Astrocyte (in vitro differentiated cells and primary cell): ENCODE measurements at regions not wholly inside any gene's neighbourhood (a gene's known extent, or its start where the extent isn't known, plus 50 kb on each side); places are given as distances from the start of the nearest gene placed in this dataset.
A peak's percentile ranks its signal among the peaks of the same experiment; 100 is the strongest.

ENCODE experiments used
- DNase-seq: peaks from one replicate; pipeline ENCODE4 v3.0.0-alpha.2; 2010; ENCODE audit warnings: low read depth
- FAIRE-seq: peaks from 2 replicates; lab custom pipeline; 2011; peaks lifted over from hg19 to GRCh38; lab: Jason Lieb, UNC
- H2AFZ ChIP-seq: 2 replicates; pipeline ENCODE4 v1.6.0; 2012; ENCODE audit warnings: low read depth, low read length, inconsistent platforms
- H3K27ac ChIP-seq: 2 replicates; pipeline ENCODE4 v1.5.1; 2011; ENCODE audit warnings: low read depth, low read length, inconsistent platforms
- H3K27me3 ChIP-seq: 2 replicates; pipeline ENCODE4 v1.6.0; 2011; ENCODE audit warnings: low read length, inconsistent platforms; ENCODE audit not compliant: insufficient read depth
- H3K36me3 ChIP-seq: 2 replicates; pipeline ENCODE4 v1.5.1; 2011; ENCODE audit warnings: low read length, inconsistent platforms; ENCODE audit not compliant: insufficient read depth
- H3K4me1 ChIP-seq: 2 replicates; pipeline ENCODE4 v1.5.1; 2011; ENCODE audit warnings: low read length, inconsistent platforms; ENCODE audit not compliant: insufficient read depth
- H3K4me2 ChIP-seq: 2 replicates; pipeline ENCODE4 v1.6.0; 2012; ENCODE audit warnings: low read length, inconsistent platforms
- H3K4me3 ChIP-seq: 2 replicates; pipeline ENCODE4 v1.5.1; 2011; ENCODE audit warnings: low read depth, mild to moderate bottlenecking, low read length, inconsistent platforms; ENCODE audit not compliant: insufficient read depth
- H3K79me2 ChIP-seq: 2 replicates; pipeline ENCODE4 v1.6.0; 2012; ENCODE audit warnings: mild to moderate bottlenecking, low read length, inconsistent platforms; ENCODE audit not compliant: insufficient read depth
- H3K9ac ChIP-seq: 2 replicates; pipeline ENCODE4 v1.6.0; 2012; ENCODE audit warnings: mild to moderate bottlenecking, low read length, inconsistent platforms
- H3K9me3 ChIP-seq: 2 replicates; pipeline ENCODE4 v1.5.1; 2012; ENCODE audit warnings: low read depth, mild to moderate bottlenecking, low read length, inconsistent platforms; ENCODE audit not compliant: insufficient read depth
- H4K20me1 ChIP-seq: 2 replicates; pipeline ENCODE4 v1.6.0; 2012; ENCODE audit warnings: low read length, inconsistent platforms; ENCODE audit not compliant: insufficient read depth
- H3K27ac Mint-ChIP-seq: one replicate; pipeline ENCODE4 v1.8.0; 2021; ENCODE audit warnings: mild to moderate bottlenecking, mixed read lengths; ENCODE audit not compliant: unreplicated experiment
- H3K27me3 Mint-ChIP-seq: one replicate; pipeline ENCODE4 v1.8.0; 2021; ENCODE audit warnings: low read depth, mixed read lengths; ENCODE audit not compliant: unreplicated experiment
- H3K36me3 Mint-ChIP-seq: one replicate; pipeline ENCODE4 v1.8.0; 2021; ENCODE audit warnings: low read depth, mixed read lengths; ENCODE audit not compliant: unreplicated experiment
- H3K4me1 Mint-ChIP-seq: one replicate; pipeline ENCODE4 v1.8.0; 2021; ENCODE audit warnings: low read depth, mixed read lengths; ENCODE audit not compliant: unreplicated experiment
- H3K4me3 Mint-ChIP-seq: one replicate; pipeline ENCODE4 v1.8.0; 2021; ENCODE audit warnings: mild to moderate bottlenecking, moderate library complexity, mixed read lengths; ENCODE audit not compliant: unreplicated experiment
- H3K9me3 Mint-ChIP-seq: one replicate; pipeline ENCODE4 v1.8.0; 2021; ENCODE audit warnings: mild to moderate bottlenecking, mixed read lengths; ENCODE audit not compliant: unreplicated experiment
- EZH2 ChIP-seq: IDR thresholded peaks from 2 replicates; pipeline ENCODE4 v1.6.1; 2012; ENCODE audit warnings: mild to moderate bottlenecking, low read length, inconsistent platforms; ENCODE audit not compliant: insufficient read depth
- TF ChIP-seq, protein P1 (sequence below): IDR thresholded peaks from 2 replicates; pipeline ENCODE4 v1.5.1; 2011; ENCODE audit warnings: low read depth, mild to moderate bottlenecking, inconsistent platforms, low read length, moderate library complexity; ENCODE audit not compliant: insufficient read depth

DNA sequence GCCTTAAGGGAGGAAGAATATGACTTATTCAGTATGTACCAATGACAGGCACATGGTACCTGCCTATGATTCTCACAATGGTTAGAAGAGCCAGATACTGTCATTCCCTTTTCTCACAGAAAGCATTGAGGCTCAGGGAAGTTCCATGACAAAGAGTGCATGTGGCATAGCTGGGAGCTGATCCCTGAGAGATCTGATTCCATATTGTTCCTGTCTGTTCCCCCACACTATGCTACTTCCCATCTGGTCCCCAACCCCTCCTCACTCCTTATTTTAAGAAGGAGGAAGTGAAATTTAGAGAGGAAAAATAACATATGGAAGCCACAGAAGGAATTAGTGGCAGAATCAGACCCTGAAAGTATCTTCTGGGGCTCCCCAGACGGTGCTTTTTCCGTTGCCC lies 500.0 kb downstream of the PLPP3 start:
- Histone ChIP-seq H3K4me1 (no peaks in the 10 kb centered on the region), H3K79me2 (no peaks in the 10 kb centered on the region), H3K9ac (no peak overlapping the region), H3K27me3 (no peaks in the 10 kb centered on the region), H3K36me3 (no peaks in the 10 kb centered on the region), H4K20me1 (no peaks in the 10 kb centered on the region), H3K27ac (no peak overlapping the region), H2AFZ (no peak overlapping the region), H3K9me3 (no peaks in the 10 kb centered on the region), H3K4me3 (no peak overlapping the region), H3K4me2 (no peak overlapping the region)
- no peak for DNase-seq
- FAIRE-seq, result no peak
- no peak overlapping the region for H3K27ac Mint-ChIP-seq
- no peak overlapping the region for H3K4me3 Mint-ChIP-seq
- TF ChIP-seq, protein P1, sequence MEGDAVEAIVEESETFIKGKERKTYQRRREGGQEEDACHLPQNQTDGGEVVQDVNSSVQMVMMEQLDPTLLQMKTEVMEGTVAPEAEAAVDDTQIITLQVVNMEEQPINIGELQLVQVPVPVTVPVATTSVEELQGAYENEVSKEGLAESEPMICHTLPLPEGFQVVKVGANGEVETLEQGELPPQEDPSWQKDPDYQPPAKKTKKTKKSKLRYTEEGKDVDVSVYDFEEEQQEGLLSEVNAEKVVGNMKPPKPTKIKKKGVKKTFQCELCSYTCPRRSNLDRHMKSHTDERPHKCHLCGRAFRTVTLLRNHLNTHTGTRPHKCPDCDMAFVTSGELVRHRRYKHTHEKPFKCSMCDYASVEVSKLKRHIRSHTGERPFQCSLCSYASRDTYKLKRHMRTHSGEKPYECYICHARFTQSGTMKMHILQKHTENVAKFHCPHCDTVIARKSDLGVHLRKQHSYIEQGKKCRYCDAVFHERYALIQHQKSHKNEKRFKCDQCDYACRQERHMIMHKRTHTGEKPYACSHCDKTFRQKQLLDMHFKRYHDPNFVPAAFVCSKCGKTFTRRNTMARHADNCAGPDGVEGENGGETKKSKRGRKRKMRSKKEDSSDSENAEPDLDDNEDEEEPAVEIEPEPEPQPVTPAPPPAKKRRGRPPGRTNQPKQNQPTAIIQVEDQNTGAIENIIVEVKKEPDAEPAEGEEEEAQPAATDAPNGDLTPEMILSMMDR, result no peak
- TF ChIP-seq EZH2, result no peak
- H3K27me3 Mint-ChIP-seq, result peaks cover 6% of the 10 kb centered on the region
- H3K9me3 Mint-ChIP-seq, result peaks cover 1% of the 10 kb centered on the region
- no peaks in the 10 kb centered on the region for H3K4me1 Mint-ChIP-seq
- H3K36me3 Mint-ChIP-seq, result no peaks in the 10 kb centered on the region

GRCh38 chr1:56077206-56077605 lies 502.2 kb downstream of the PLPP3 start:
- H3K27ac Mint-ChIP-seq, result no peak overlapping the region
- no peak overlapping the region for H3K27ac ChIP-seq
- H3K79me2 ChIP-seq, result no peaks in the 10 kb centered on the region
- H3K4me1 ChIP-seq, result no peaks in the 10 kb centered on the region
- no peak for DNase-seq
- no peak overlapping the region for H2AFZ ChIP-seq
- no peaks in the 10 kb centered on the region for H3K4me1 Mint-ChIP-seq
- H3K9ac ChIP-seq, result no peak overlapping the region
- peaks cover 10% of the 10 kb centered on the region for H3K27me3 Mint-ChIP-seq
- H3K4me3 ChIP-seq, result no peak overlapping the region
- no peaks in the 10 kb centered on the region for H3K36me3 ChIP-seq
- H3K4me3 Mint-ChIP-seq, result no peak overlapping the region
- no peak overlapping the region for H3K4me2 ChIP-seq
- no peaks in the 10 kb centered on the region for H3K36me3 Mint-ChIP-seq
- TF ChIP-seq, protein P1, result no peak
- TF ChIP-seq EZH2, result no peak
- peak; percentile 80 for FAIRE-seq
- no peaks in the 10 kb centered on the region for H3K27me3 ChIP-seq
- no peaks in the 10 kb centered on the region for H3K9me3 Mint-ChIP-seq
- H3K9me3 ChIP-seq, result no peaks in the 10 kb centered on the region
- no peaks in the 10 kb centered on the region for H4K20me1 ChIP-seq

GRCh38 chr1:56074007-56074651 lies 505.2 kb downstream of the PLPP3 start:
- H3K36me3 Mint-ChIP-seq, result no peaks in the 10 kb centered on the region
- Histone ChIP-seq H3K36me3 (no peaks in the 10 kb centered on the region), H3K9ac (no peak overlapping the region), H3K4me3 (no peak overlapping the region), H2AFZ (no peak overlapping the region), H4K20me1 (no peaks in the 10 kb centered on the region), H3K79me2 (no peaks in the 10 kb centered on the region), H3K9me3 (no peaks in the 10 kb centered on the region), H3K27ac (no peak overlapping the region), H3K27me3 (no peaks in the 10 kb centered on the region), H3K4me1 (no peaks in the 10 kb centered on the region), H3K4me2 (no peak overlapping the region)
- TF ChIP-seq EZH2, result no peak
- TF ChIP-seq, protein P1, result no peak
- H3K4me1 Mint-ChIP-seq, result peaks cover 2% of the 10 kb centered on the region
- no peak overlapping the region for H3K4me3 Mint-ChIP-seq
- peak; percentile 89 for DNase-seq
- H3K27ac Mint-ChIP-seq, result no peak overlapping the region
- H3K9me3 Mint-ChIP-seq, result peaks cover 3% of the 10 kb centered on the region
- peak; percentile 97 for FAIRE-seq
- peaks cover 10% of the 10 kb centered on the region for H3K27me3 Mint-ChIP-seq
